PC-3 (cell line): ENCODE measurements at regions not wholly inside any gene's neighbourhood (a gene's known extent, or its start where the extent isn't known, plus 50 kb on each side); places are given as distances from the start of the nearest gene placed in this dataset.

Source experiments
- CTCF ChIP-seq: fragments of 300-600 bp; sonication (generic); conservative IDR thresholded peaks from 2 replicates; pipeline ENCODE4 v1.5.1; 2017; ENCODE audit warnings: antibody characterized with exemption, low read depth, mild to moderate bottlenecking, low read length
- EZH2 ChIP-seq: fragments of 300-600 bp; sonication (generic); IDR thresholded peaks from one replicate; pipeline ENCODE4 v1.6.1; 2017; ENCODE audit warnings: antibody characterized with exemption, mild to moderate bottlenecking, low read length; ENCODE audit not compliant: unreplicated experiment

GRCh38 chr2:16128746-16129610 is 188.6 kb downstream of the MYCN start:
- TF ChIP-seq CTCF: no peak
- TF ChIP-seq EZH2: no peak
